ENCODE measurements at regions not wholly inside any gene's neighbourhood (a gene's known extent, or its start where the extent isn't known, plus 50 kb on each side); places are given as distances from the start of the nearest gene placed in this dataset.
"Not testable (repeated sequence)": the region's sequence is repeated elsewhere in the genome, so short reads cannot be mapped to it uniquely, and the experiment has no call there.

GRCh38 chr2:129404000-129404685 is 575.3 kb upstream of the RAB6C start:
- DNase-seq (ENCODE audit: low read depth) = no peak

- no peak for DNase-seq (ENCODE audit: low read depth)
Observed at GRCh38 chr2:129408570-129408969, 570.9 kb upstream of the RAB6C start.

GRCh38 chr2:129417041-129417440 is 562.4 kb upstream of the RAB6C start:
- DNase-seq (ENCODE audit: low read depth) = not testable (repeated sequence)

- DNase-seq (ENCODE audit: low read depth) = no peak
Observed at GRCh38 chr2:129422028-129422427, 557.4 kb upstream of the RAB6C start.

DNA sequence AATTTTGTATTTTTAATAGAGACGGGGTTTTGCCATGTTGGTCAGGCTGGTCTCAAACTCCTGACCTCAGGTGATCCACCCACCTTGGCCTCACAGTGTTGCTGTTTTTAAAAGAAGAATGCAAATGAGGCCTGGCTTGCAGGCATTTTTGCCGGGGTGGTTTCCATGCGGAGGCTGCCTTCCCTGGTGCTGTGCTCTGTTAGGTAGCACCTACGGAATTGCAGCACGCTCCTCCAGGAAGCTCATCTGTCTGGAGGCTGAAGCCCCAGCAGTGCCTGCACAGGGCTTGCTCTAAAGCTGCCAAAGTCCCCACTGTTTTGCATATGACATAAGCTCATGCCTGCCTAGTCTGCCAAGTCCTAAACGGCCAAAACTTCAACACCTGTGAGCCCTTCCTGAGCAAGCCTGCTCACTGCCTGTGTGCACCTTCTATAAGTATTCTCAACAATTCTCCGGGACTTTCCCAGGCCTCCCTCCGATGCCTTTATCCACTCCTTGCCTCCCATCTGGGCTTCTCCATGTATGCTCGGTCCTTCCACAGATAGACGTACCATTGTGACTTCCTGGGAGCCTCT is 551.3 kb upstream of the RAB6C start:
- DNase-seq (ENCODE audit: low read depth) = no peak

DNA sequence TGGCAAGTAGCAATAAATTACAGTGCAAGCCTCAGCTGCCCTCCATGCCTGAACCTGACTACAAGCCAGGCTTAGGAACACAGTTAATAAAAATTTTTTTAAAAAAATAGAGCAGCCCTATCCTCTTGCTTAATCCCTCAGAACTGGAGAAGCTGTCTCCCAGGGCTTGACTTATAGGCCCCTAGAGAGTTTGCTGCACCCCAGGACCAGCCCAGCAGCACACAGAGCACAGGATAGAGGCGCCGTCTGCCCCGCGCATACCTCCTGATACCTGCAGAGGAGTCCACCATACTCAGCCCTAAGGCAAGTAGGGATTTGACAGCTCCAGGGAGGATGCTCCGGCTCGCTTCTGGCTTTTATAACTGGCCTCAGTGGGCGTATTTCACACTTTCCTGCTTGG is 548.6 kb upstream of the RAB6C start:
- DNase-seq (ENCODE audit: low read depth) = no peak

GRCh38 chr2:129431881-129432280 is 547.6 kb upstream of the RAB6C start:
- DNase-seq (ENCODE audit: low read depth) = no peak

- DNase-seq (ENCODE audit: low read depth) = no peak
Observed at GRCh38 chr2:129436809-129437208, 542.7 kb upstream of the RAB6C start.

GRCh38 chr2:129437725-129438124 is 541.7 kb upstream of the RAB6C start:
- no peak for DNase-seq (ENCODE audit: low read depth)

DNA sequence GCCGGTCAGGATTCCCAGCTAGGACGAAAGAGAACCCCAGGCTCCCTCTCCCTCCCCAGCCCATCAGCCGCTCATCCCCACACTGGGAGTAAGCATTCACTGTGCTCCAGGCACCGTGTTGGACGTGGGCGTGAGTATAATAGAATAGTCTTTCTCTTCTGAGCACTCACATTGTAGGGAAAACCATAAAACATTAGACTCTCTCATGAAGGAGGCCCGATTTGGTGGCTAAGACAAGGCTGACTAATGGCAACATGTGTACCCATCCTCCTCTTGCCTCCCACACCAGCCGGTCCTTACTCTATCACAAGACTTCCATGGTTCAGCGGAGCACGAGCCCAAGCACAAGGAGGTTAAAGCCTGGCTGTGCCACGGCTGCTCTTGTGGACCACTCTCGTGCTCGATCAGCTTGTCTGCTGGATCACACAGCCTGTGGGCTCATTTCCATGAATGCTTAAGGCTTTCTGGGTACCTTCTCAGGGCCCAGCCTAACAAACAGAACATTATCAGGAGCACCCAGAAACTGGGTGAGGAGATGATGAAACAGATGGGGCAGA is 540.9 kb upstream of the RAB6C start:
- DNase-seq (ENCODE audit: low read depth) = no peak

DNA sequence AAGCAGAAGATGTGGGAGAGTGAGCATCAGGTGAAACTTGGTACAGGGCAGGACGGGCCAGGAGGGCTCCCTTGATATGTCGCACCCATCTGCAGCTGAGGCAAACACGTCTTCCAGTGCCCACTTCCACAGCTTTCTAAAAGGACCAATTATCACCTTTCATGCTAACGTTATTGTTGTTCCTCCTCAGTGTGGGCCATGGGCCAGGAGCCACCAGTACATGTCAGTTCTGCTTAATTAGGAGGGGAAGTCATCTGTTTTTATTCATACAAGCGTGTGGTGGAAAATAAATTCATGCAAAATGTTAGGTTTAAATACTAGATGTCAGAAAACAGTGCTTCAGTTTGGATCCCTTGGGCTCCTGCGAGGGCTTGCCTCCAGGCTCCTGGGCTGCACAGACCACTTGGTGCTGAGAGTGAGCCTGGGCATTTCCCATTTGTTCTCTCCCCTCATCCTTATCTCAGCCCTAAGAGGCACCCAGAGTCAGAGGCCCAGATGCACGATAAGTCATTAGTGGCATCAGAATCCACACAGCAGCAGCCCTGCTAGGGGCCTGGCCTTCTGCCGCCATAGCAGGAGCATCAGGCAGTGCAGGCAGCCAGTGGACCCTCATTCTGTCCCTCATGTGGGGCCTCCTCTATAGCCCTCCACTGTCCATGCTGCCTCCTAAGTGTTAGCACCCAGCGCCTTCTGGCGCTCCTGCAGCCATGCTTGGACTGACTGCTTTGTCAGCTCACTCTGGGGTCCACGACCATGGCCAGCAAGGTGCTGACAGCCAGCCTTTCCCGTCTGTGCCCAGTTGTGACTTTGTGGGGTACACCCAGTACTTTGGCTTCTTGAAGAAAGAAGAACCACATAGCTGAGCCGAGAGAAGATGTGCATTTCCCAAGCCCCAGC is 539.8 kb upstream of the RAB6C start:
- no peak for DNase-seq (ENCODE audit: low read depth)

DNA sequence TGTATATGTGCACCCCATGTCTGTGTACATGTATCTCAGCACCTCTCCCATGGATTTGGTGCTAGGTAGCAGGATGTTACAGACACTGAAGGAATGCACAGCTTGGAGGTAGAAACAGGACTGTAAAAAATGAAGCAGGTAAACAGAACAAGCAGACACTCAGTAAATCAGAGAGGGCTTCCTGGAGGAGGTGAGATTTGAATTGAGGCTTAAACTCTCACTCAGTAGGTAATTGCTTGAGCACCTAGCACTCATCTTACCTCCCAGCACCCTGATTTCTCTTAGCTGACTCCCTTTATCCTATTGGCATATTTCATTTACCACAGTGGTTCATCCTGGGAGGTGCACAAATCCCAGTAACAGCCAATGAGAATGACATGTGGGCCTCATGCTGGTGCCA is 537.9 kb upstream of the RAB6C start:
- no peak for DNase-seq (ENCODE audit: low read depth)

- no peak for DNase-seq (ENCODE audit: low read depth)
Observed at GRCh38 chr2:129443235-129443864, 536.1 kb upstream of the RAB6C start.

DNA sequence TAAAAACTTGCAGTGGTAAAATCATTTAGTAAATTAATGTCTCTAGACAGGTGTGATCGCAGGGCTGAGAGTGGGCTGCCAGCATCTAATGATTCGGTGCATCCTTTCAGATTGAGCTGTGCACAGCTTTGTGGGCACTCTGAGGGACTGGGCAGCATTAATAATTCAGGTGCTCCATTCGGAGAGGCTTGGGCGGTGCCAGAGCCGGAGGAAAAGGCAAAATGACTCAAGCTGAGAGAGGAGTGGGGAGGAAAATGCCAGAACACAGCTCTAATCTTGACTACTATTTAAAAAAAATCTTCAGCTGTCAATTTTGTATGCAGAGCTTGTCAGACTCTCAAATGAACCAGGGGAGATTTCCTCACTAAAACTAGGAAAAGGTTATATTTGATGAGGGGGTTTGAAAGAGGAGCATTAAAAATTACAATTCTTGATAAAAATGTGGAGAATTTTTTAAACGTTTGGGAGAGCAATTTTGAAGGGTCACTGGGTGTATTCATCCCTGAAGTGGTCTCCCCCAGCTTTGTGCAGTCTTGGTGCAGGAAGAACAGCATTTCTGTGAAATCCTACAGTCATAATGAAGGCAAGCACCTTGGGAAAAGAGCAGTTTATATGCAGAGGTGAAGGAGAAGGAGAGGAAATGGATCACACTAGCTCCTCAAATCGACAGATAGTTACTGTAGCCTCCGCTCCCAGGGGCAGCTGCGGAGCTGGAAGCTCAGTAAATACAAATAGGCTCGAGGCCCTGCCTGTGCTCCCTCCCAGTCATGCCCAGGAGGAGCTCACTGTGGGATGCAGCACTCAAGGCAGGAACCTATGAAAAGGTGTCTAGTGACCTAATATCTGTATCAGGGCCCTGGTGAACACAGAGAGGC is 535.4 kb upstream of the RAB6C start:
- DNase-seq (ENCODE audit: low read depth) = no peak

DNA sequence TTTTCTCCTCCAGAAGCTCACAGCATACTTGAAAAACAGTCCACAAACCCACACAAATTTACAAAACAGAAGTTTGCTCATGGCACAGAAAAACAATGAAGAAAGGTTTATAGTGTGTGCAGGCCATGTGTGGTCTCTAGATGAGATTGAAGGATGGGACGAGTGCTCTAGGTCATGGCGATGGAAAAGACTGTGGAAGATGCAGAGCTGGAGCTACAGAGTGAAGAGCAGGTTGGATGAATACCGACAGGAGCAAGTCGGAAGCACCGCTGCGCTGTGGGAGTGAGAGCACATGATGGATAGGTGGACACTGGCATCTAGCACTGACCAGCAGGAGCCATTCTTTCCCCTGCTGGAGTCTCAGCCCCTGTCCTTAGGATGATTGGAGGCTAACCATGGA is 534.7 kb upstream of the RAB6C start:
- no peak for DNase-seq (ENCODE audit: low read depth)

- DNase-seq (ENCODE audit: low read depth) = no peak
Observed at GRCh38 chr2:129456691-129457090, 522.8 kb upstream of the RAB6C start.

- no peak for DNase-seq (ENCODE audit: low read depth)
Observed at GRCh38 chr2:129457277-129457818, 522.1 kb upstream of the RAB6C start.

GRCh38 chr2:129458006-129458405 is 521.5 kb upstream of the RAB6C start:
- no peak for DNase-seq (ENCODE audit: low read depth)

DNA sequence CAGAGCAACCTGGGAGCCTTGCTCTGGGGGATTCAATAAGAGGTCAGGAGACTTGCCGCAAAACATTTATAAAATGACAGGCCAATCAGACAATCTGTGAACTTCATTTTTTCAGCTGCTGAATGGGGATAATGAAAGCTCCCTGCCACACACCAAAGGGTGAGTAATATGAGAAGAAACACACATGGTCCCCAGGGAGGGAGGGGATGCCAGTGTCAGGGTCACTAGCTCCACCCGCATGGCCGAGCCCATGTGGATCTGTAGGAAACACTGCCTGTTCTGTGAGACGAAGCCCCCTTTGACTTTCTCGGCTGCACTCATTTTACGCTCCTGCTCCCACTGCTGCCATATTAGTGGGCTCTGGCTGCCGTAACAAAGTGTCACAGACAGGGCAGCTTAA is 521.0 kb upstream of the RAB6C start:
- DNase-seq (ENCODE audit: low read depth) = no peak

DNA sequence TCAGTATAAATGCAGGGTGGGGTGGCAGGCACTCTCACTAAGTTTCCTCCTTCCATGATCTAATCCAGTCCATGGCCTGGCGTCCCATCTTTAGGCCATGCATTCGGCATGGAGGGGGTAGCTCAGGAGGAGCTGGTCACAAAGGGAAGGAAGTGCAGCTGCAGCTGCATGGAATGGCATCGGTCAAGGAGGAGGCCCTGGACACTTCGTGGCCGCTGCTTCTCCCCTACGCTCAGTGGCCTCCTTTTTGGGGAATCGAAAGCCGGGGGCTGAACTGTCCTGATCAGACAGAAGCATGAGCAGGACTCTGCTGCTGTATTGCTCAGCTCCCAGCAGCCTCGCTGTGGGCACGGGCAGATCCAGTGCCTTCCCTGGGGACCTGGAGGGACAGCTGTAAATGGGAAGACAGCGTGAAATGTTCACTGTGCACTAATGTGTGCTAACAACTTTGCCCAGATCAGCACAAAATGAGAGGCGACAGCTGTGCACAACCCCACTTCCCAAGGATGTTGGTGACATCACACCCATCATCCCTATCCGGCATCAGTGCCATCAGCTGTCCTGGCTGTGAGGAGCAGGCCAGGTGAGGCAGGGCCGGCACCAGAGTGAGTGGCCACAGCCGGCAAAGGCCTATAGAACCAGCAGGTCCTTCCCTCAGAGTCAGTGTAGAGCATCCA is 520.1 kb upstream of the RAB6C start:
- DNase-seq (ENCODE audit: low read depth) = no peak

Measured in RPMI7951 (cell line).